ENCODE measurements at regions not wholly inside any gene's neighbourhood (a gene's known extent, or its start where the extent isn't known, plus 50 kb on each side); places are given as distances from the start of the nearest gene placed in this dataset.
A peak's percentile ranks its signal among the peaks of the same experiment; 100 is the strongest.

DNA sequence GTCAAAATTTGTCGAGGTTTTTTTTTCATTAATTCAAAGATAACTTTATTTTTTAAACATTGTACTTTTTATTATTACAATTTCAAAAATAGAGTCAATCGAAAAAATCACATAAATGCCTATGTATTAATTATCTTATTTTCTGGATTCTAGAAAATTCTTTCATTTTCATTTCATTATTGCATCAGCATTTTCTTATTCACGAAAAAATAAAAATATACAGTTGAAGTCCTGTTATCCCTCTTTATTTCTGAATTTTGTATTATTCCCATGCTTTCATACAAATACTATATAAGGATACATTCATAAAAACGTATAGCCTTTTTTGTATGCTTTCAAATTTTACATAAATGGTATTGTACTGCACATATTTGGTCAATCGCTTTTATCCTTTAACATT is 681.0 kb upstream of the USP24 start:
- DNase-seq: no peak

DNA sequence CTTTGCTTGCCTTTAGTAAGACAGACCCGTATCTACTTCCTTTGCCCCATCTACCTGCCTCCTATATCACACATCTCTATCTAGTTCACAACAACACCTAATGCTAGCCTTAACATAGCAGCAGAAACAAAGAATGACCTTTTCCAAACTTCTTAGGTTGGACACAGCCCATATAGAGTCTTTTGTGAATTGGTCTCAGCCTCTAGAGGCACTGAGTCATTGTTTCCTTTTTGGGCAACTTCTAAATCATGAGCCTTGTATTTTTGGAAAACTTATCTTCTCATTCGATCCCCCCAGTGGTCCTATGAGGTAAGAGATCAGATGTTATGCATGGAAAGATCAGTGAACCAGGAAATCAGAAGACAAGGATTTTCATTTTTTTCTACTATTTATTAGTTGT is 679.4 kb upstream of the USP24 start:
- DNase-seq: no peak

DNA sequence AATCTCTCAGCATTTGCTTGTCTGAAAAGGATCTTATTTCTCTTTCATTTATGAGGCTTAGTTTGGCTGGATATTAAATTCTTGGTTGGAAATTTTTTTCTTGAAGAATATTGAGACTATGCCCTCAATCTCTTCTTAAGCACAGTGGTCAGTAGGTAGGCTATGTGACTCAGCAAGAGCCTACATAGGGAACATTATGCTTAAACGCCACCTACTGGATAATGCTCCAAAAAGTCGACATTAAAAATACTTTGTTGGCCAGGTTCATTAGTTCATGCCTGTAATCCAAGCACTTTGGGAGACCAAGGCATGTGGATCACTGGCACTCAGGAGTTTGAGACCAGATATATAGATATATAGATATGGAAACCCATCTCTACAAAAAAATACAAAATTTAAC is 678.0 kb upstream of the USP24 start:
- peak; percentile 32 for DNase-seq

DNA sequence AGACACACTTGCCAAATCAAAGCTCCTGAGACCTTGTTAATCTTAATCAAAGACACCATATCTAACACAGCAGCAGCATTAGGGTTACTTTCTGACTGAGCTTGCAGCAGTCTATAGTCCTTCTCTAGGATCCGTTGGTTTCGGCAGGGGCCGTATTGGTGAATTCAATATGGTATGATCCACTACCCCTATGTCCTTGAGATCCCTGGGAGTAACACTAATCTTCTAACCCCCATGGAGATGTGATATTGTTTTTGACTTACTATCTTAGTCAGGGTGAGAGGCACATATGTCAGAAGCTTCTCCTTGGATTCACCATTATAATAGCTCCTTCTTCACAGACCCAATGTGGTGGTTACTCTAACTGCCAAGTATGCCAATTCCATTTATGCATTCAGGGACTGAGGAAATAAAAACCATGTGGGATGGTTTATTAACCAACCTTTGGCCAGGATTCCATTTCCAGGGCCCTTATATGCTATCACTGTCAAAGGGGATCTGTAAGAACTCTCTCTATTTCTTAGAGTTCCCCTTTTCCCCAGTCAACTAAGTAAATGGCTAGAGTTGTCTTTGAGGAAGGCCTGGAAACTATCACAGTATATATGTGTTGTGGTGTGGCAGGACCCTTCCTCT is 673.6 kb upstream of the USP24 start:
- DNase-seq: no peak

DNA sequence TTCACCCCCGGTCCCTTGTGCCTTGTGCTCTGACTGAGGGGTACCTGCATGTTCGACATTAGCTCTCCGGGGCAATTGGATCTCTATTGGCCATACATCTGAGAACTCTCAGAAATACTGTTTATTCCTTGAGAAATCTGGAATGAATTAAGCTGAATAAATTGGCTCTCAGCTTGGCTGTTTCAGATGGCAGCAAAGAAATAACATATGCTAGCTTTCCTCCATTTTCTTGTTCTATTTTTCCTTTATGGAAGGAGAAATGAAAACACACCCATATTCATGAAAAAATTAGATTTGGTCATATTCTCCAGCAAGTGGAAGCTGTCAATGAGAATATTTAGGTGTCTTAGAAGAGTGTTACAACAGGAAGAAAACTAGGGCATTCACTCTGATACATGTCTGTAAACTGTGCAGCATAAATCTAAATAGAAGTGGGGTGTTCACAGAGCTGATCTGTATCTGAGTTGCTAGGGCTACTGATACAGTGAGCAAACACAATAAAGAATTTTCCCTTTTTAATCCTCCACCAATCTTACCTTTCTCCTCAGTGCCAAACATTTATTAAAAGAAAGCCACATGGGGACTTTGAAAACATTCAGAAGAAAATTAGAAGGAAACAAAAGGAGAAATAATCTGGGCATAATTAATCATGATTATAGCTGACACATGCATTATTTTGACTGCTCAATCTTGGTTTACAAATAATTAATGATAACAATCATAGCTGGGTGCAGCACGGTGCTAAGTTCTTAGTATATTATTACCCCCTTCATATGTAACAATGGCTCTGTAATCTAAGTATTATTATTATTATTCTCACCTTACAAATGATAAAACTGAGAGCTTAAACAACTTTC is 671.9 kb upstream of the USP24 start:
- no peak for DNase-seq

DNA sequence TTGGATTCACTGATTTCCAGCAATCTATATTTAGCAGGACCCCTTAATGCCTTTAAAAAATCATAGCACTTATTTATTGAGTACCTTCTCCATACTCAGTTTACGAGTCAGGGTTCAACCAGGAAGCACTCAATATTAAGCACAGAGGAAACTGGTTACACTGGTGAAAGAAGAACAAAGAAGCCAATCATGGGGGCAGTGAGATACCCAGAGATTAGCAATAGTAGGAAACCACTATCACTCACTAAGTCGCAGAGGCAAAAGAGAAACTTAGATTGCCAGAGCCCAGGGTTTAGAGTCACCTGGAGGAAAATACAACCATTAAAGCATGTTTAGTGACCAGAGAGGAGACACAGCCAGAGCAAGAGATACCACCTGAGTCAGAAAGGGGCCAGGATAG is 670.5 kb upstream of the USP24 start:
- no peak for DNase-seq

DNA sequence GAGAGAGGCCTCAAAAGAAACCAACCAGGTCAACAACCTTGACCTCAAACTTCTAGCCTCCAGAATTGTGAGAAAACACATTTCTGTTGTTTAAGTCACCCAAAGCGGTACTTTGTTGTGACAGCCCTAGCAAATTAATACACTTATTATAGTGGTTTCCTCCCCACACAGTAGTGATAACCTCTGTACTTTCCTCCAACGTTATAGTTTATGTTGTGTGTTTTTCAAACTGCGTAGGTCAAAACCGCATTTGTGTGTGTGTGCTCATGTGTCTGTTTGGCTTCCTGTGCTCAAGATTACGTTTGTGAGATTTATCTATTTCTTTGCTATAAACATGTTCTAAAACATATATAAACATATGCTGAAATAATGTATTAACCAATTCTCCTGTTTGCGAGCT is 667.8 kb upstream of the USP24 start:
- no peak for DNase-seq

DNA sequence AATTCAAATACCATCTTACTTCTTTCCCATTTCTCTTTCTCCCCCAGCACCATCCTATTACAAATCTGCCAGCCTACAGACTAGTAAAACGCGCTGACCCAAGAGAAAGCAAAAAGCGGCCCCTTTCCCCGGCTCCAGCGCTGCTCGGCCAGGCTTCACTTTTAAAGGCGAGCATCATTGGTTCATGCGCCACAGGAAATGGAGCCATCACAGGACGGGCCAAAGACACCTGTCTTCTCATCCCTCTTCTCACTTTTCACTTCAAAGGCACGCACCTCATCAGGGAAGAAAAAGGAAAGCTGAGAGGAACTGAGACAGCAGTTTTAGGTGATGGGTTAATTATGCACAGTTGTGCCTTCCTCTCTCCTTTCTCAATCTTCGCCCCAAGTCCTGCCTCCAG is 664.2 kb upstream of the USP24 start:
- no peak for DNase-seq

DNA sequence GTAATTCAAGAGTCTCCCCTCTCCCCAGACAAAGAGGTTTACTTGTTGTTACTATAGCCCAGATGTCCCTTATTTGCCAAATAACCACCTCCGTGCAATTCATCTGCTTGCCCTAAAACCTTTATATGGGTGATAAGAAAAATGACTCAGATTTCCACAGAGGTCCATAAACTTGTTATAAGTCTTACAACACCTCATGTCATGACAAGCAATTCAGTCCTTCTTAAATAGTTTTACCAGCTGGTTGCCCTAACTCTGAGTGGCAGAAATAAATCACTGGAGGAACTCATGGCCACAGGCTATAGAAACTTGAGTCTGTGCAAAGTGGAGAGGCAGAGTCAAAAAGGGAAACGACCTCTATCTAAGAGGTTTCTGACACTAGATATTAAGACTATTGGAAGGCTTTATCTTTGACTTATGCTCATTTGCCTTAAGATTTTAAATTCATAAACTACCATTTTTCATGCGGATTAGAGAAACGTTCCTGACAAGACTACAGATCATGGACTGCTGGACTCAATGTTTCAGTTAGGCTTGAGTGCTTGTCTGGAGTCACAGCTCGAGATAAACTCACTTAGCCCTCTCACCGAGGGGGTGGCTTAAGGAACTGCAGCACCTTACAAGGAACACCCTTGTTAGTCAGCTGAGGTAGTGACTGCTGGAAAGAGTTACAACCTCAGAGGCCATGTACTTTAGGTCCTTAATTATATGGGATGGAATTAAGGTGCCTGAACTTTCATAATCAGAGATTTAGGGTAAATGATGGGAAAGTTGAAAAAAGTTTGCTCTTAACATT is 662.5 kb upstream of the USP24 start:
- no peak for DNase-seq

DNA sequence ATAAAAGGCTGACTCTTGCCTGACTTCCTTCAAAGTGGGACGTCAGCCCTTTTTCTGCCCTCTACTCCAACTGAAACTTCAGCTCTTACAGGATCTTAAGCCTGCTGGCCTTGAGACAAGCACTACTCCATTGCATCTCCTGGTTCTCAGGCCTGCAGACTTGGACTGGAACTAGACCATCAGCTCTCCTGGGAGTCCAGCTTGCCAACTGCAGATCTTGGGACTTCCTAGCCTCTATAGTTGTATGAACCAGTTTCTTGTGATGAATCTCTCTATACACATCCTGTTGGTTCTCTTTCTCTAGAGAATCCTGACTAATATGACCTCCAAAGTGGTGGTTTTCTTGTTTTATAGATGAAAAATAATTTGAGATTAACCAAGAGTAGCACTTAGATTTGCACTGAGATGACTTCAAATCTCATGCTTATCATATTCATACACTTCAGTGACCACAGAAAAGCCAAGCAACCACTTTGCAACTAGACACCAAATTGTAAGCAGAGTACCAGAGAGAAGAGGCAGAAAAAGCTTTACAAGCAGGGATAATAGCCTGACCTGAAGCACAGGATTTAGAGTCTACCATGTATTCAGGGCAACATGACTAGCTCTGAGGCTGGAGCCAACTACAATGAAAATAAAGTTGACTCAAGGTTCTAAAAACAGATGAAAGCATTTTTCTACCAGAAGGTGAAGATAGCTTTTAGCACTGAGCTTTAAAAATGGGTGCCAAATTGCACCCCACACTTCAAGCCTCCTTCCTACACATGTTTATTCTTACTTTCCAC is 661.3 kb upstream of the USP24 start:
- no peak for DNase-seq

DNA sequence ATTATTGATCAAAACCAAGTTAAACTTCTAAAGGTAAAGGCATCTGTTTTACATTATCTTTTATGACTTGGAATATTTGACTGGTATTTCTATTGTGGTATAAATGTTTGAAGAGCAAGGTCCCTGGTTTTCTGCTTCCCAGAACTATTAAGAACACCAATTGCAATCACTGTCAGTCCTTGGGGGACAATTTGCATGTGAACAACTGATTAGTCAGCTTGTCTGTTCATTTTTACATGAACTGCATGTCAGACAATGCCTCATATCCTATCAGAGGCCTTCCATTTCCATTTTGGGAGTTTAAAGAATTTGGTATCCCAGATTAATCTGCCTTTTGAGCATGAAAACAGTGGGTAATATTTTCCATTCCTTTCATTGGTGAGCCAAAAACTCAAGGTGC is 654.9 kb upstream of the USP24 start:
- no peak for DNase-seq

DNA sequence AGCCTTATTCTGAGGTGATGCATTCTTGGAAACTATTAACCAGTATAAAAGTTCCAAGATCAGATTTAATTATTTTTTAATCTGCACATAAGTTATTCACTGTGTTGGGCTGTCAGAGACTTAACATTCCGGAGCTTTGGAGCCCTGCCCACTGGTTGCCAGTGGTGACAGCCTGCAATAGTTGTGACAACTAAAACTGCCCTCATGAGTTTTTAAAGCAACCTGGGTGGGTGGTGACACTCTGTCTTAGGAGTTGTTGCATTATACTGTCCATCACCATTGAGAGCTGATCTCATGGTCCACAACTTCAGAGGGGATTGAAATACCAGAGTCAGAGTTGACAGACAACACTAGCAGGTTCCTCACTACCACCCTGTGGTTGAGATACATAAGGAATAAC is 653.9 kb upstream of the USP24 start:
- DNase-seq: no peak

DNA sequence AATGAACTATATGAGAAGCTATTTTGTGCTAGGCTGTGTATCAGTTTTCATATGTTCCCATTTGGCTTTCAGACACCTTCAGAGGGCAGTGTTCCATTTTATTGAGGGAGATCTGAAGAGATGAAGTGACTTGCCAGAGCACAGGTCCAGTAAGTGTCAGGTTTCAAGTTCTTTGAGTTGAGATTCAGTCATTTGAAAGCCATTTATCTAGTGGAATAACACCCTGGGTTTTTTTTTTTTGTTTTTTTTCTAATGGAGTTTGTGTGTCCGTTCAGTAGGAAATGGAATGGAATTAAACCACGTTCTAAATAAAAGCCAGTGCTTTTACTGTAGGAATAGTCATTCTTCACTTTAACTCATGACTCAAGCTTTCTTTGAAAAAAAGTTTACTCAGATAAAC is 652.9 kb upstream of the USP24 start:
- DNase-seq: peak; percentile 60

DNA sequence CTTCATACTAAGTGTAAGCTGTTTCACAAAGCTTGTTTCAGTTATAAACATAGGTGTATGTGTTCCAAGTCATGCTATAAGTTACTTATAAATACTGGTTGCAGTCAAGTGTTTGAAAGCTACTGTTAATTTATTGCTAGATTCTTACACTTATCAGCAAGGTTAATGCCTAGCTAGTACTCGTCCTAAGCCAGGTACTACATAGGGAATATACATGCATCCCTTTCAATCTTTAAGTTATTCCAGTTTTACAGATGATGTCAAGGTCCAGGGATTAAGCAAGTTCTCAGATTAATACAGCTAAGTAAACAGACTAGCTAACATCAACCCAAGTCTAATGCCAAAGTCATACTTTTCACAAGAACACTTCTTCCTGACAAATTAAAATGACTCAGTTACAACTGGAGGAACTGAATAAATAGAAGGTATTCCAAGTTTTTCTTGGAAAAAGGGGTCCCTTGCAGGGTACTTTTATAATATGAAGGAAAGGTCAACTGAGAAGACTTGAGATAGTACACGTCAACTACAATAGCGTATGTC is 652.2 kb upstream of the USP24 start:
- DNase-seq: no peak

DNA sequence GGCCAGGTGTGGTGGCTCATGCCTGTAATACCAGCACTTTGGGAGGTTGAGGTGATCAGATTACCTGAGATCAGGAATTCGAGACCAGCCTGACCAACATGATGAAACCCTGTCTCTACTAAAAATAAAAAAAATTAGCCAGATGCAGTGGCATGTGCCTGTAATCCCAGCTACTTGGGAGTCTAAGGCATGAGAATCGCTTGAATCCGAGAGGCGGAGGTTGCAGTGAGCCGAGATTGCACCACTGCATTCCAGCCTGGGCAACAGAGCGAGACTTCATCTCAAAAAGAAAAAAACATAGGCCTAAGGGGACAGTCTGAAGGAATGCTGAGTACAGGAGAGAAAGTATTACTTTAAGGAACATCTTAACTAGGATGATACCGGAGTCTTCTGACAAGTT is 650.6 kb upstream of the USP24 start:
- DNase-seq: peak; percentile 61

DNA sequence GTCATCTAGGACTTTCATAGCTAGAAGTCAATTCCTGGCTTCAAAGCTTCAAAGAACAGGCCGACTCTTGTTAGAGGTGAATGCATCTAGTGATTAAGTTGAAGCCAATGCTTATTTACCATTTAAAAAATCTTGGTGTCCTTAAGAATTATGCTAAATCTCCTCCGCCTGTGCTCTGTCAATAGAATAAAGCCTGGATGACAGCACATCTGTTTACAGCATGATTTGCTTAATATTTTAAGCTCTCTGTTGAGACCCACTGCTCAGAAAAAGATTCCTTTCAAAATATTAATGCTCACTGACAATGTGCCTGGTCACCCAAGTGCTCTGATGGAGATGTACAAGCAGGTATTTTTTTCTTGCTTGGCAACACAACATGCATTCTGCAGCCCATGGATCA is 649.1 kb upstream of the USP24 start:
- DNase-seq: no peak

DNA sequence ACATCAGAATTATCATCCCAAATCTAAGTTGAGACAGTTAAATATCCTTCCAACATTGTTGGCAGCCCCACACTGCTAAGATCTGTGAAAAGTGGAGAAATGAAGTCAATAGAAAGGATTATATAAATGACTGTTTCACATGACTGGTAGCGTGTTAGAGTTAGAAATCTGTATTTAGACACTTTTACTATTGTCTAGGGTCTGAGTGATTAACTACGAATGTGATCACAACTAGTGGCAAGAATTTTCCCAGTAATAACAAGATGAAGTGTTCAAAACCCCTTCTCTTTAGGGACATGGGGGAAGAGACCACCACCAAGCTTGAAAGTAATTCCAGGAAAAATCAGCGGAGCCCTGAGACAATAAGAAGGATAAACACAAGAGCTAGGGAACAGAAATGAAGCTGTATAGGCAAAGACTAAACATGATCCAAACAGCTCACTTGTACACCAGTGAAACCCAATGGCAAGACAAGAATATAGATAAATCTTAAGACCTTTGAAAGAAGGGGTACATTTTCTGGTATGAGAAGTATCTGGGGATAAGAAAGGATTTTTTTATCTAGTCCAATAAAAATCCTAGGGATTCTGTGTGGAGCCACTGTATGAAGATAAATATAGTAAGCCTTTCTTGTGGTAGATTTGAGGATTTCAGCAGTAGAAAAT is 646.6 kb upstream of the USP24 start:
- no peak for DNase-seq

DNA sequence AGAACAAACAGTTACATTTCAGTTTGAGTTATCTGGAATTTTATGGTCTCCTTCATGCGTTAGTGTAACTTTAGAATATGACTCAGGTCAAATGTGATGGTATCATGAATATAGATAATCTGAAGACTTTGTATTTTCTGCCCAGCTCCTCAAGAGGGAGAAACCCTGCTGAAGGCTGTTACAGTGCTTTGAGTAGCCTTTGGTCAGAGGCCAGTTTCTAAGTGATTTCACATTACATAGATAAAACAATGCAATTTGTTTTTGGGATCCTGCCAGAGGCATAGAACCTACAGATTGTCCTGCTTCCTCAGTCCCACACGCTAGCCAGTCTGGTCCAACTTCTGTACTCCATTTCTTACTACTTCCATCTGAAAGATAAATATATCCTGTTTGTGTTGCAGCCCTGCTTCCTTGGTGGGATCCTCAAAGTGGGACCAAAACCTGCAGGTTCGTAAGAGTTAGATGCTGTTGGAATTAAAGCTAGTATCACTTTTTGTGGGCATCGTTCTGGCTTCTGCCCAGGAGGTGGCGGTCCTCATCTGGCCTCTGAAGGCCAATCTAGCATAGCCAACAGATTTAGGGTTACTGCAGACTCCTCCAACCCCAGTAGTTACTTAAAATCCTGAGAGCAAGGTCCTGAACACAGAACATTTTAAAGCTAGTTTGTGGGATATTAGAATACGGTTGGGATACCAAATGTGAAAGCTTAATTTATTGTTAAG is 645.8 kb upstream of the USP24 start:
- DNase-seq: no peak

DNA sequence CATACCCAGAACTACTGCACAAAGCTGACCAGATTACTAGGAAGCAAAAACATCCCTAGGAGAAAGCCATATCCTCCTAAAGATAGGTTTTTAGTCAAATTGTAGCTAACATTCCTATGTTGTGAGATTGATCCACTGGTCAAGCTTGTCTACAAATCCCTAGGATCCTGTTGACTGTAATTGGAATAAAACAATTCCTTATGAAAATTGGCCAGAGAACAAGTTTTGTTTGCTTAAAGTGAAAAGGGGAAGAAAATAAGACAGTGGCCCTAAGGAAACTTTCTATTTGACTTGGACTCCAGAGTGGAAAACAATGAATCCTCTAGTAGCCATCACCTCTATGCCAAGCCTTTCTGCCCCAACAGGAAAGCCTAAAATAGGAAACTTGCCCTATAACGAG is 645.2 kb upstream of the USP24 start:
- no peak for DNase-seq

DNA sequence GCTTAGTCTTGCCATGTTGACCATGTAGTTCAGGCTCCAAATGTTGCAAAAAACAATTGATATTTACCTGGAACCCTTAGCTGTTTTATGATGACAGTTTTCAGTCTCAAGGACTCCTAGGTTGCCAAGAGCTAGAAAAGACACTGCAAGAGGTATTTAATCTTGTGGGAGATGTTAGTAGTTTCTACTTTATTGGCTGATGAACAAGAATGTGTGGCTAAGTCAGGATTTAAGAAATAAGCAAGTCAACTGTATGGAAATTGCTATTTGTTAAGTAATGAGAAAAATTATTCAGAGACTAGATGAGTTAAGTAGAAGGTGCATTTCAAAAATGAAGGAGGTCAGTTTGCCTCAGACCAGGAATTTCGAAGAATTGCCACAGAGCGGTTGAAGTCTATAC is 639.7 kb upstream of the USP24 start:
- DNase-seq: no peak

DNA sequence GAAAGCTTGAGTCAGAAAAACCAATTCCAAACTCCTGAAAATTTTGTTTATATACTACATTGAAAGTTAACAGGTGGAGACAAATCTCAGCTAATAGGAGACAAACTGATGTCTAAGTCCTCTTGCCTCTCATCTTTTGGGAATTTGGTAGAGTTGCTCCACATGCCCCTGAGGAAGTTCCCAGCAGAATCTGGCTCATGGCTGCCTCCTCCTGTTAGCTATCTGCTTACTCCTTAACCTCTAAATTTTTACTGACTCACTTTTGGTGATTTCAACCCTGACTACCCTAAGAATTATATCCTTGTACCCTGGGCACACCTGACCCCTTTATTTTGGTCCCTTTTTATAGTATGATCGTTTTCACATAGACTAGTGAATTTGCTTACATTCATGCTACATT is 633.7 kb upstream of the USP24 start:
- no peak for DNase-seq

DNA sequence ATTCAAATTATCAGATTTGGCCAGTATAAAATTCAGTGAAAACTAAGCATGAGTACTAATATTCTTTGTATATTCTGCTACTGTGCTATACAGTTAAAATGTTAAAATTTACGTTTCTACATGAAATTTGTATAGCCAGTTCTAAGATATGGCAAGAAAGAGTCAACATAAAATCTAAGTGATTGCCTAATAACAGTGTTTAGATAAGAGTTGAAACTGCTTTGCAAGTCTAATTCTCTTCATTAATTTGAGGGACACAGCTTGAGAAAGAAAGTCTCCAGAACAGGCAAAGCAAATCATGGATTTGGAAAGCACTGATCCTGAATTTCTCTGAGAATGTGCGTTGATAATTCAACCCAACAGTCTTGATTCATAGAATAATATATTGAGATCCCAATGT is 630.9 kb upstream of the USP24 start:
- no peak for DNase-seq

Data from NCI-H2171 treated with DMSO at 0.1 percent for 48 hours (cell line).